NOMO-1 treated with dmso at 0.1 percent for 144 hours (cell line): ENCODE measurements at regions not wholly inside any gene's neighbourhood (a gene's known extent, or its start where the extent isn't known, plus 50 kb on each side); places are given as distances from the start of the nearest gene placed in this dataset.

Source experiments
- DNase-seq: peaks from one replicate; lab custom pipeline; 2025; ENCODE audit not compliant: unreplicated experiment; lab: John Stamatoyannopoulos, UW

DNA sequence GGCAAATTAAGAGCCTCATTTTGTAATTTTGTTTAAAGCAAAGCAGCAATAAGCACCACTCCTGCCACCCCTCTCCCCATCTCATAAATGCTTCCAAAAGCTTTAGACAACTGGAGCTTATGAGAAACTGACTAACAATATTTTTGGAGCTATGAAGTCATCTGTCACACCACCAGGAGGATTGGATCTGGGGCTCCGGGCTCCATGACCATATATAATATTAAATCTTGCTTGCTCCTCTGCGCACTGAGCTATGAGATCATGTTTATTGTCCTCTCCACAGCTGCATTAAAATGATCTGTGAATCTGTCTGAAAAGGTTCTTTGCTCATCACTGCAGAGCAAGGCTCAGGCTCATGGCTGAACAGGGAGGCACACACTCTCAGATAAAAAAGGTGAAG, 323.7 kb downstream of the ZNF621 start:
- no peak for DNase-seq

DNA sequence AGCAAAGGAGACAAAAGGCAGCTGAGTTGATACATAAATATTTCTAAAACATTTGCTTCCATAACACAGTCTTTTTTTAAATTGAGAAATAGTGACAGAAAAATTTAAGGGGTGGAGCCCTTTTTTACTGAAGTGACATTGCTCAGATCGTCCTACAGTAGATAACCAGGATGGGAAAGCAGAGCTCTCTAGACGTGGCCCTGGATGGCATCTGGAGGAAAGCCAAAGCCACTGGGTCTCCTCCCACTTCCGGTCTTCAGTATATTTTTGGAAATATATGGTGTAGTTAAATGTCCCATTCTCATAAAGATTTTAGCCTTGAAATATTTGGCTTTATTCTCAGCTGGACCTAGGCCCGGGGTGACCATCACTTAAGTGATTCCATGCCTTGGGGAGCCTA, 326.1 kb downstream of the ZNF621 start:
- DNase-seq = no peak

DNA sequence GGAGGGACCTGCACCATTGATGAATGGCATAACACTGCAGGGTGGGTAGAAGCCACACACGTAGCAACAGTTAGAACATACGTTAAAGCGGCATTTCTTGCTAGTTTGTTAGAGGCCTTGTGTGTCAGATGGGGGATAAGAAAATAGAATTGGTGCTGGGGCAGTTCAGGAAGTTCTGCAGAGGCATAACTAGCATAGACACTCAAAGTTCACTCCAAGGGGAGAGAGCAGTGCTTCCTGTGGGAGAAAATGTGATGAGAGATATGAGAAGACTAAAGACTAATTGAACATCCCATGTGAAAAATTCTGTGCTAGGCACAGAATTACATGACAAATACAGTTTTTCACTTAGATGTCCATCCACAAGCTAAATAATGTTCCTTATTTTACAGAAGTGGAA, 327.1 kb downstream of the ZNF621 start:
- DNase-seq = no peak

DNA sequence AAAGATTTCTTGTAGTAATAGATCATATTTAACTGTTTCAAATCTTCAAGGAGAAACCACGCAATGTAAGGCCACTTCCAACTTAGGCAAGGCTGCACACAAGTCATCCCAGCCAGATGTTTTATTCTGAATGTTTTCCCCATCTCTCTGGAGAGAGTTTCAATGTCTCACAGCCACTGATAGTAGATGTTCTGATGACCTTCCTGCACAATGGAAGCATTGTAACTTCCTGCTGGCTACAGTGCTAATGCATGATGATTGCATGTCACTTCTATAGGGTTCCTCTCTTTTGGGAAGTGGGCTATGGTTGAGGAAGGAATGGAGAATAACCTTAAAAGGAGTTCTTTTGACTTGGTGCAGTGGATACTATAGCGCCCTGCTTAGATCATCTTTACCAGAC, 328.0 kb downstream of the ZNF621 start:
- no peak for DNase-seq

DNA sequence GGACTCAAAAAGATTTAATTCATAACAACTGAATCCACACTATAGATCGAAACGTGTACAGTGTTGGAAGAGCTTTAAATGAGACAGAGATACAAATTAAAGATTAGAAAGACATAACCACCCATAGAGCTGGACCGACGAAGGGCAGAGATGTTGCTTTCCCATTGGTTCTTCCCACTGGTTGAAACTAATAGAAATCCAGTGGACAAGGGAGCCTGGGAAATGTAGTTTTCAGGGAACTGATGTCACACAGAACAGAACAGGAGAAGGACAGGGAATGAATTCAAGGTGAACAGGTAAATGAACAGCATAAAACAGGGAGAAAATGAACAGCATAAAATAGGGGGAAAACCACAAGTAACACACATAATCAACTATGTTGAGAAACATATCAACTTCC, 328.7 kb downstream of the ZNF621 start:
- DNase-seq = no peak

DNA sequence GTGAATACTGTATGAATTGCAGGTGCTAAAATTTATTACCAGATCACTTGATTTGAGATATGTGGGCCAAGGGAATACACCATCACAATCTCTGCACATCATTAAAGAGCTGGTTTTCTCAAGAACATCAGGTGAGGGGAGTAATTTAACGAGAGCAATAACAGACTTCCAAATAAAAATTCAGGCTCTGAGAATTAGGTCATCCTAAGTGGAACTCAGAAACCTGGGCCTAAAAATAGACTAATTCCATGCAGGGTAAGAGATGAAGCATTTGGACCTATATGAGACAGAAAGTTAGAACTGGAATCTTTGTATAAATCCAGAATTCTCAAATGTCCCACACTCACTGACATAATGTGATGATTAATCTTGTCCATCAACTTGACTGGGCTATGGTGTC, 331.1 kb downstream of the ZNF621 start:
- DNase-seq = no peak

DNA sequence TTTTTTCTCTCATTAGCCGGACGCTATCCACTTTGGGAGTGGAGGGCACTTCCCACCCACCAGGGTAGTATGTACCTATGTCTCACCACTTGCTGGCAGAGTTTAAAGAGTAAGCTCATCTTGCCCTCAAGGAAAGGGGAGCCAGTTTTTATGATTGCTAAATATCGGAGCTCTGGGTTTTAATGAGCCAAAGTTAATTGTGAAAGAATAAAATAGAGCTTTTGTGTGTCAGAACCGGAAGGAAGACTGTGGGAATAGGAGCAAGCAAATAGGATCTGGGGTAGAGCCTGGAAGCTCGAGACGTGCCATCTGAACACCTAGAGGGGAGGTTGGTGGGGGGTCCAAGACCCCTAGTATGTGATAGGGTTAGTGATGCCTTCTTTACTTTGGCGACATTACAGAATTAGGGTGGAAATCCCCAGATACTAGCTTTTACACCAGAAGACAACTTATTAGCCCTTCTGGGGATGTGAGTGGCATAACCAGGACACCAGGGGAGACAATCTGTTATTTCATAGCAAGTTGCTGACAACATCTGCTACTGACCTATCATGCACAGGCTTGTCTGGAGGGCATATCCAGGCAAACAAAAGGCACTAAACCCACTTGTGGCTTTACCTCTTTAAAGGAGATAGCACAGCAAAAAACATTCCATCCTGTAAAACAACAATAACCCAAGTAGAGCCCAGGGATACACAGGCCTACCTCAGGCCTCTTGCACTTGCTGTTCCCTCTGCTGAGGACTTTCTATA, 333.8 kb downstream of the ZNF621 start:
- no peak for DNase-seq

DNA sequence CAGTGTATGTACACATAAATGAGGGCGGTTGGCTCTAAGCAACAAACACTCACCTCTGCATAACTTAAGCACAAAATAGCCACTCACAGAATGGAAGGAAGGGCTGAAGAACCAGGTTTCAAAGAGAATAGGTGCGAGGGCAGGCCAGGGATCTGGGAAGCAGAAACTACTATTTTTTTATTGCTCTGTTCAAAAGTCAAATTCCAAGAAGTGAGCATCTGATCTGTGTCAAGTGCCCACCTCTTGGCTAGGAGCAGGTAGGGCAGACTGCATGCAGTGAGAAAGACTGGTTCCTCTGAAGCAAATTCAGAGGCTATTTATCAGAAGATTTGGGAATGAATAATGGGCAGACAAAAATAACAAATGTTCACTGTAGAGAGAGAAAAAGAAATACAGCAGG, 336.4 kb upstream of the CTNNB1 start:
- no peak for DNase-seq

DNA sequence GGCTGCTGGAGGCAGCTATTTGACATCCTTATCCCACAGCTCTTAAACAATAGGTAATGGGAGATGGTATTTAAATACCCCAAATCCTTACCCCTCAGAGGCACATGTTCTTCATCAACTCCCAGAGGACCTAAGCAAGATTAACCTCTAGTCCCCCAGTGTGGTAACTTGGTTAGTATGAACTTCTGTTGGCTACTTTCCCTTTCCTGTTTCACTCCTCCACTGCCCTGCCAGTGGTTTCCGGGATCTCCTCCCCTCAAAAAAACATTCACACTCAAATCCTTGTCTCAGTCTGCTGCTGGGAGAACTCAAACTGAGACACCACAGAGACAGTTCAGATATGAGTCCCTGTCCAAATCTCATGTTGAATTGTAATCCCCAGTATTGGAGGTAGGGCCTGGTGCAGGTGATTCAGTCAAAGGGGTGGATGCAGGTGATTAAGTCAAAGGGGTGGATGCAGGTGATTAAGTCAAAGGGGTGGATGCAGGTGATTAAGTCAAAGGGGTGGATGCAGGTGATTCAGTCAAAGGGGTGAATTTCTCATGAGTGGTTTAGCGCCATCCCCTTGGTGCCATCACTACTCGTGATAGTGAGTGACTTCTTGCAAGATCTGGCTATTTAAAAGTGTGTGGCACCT, 335.0 kb upstream of the CTNNB1 start:
- DNase-seq = no peak

DNA sequence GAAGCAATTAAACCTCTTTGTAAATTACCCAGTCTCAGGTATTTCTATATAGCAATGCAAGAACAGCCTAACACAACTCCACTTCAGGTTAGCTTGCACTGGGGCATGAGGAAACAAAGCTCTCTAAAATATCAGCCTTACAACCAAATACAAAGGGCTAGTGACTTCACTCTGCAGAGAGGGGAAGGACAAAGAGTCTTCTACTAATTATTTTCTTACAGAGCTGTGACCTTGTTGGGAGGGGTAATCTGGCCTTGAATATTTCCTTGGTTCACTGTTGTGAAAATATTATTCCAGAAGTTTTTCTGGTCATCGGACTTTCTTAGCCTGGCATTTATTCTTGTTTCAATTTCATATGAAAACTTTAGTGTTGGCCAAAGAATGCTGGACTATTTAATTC, 334.4 kb upstream of the CTNNB1 start:
- DNase-seq = no peak

DNA sequence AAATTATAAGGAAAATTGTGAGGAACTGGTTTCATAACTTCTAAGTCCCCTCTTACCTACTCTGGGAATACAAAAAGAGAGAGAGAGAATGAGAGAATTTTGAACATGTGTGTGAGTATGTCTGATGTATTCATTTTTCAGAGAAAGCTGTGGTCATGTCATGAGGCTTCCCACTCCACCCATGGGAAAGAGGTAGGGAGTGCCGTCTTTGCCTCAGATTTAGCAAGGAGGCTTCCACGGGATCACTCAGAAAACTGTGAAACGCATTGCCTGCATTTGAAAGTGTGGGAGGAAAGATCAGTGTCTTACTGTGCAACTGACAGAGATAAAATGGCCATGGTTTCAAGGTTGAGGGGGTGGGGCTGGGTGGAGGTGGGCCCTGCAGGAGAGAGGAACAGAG, 331.5 kb upstream of the CTNNB1 start:
- no peak for DNase-seq

DNA sequence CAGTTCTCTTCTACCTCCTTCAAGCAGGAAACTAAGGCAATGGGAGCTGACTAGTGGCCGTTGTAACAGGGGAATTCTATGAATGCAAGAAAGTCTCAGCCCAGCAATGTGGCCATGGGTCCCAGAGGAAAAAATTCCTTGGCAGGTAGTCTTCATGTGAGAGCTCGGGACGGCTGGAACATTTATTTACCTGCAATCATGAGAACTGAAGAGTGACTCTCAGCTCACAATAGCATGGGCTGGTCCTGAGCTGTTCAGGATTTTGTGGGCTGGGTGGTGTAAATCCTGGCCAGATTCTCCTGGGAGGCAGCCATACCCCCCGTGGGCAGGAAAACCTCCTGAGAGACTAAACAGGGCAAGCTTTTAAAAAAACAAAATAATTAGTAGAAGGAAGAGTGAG, 330.3 kb upstream of the CTNNB1 start:
- no peak for DNase-seq

DNA sequence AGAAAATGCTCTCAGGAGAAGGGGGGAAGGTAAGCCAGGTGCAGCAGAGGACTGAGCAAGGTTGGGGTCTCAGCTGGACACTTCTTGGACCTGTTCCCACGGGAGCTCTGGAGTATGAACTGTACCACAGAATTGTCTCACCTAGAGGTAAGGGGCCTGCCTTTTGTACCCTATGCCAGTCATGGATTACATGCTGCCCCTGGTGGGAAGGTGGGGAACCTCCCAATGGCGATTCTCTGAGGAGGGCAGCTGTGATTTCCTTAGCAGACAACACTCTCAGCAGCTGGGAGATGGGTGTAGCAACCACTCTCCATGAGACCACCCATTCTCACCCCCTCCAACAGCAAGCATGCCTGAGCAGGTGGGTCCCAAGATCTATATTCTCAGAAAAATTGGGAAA, 329.4 kb upstream of the CTNNB1 start:
- DNase-seq = no peak

DNA sequence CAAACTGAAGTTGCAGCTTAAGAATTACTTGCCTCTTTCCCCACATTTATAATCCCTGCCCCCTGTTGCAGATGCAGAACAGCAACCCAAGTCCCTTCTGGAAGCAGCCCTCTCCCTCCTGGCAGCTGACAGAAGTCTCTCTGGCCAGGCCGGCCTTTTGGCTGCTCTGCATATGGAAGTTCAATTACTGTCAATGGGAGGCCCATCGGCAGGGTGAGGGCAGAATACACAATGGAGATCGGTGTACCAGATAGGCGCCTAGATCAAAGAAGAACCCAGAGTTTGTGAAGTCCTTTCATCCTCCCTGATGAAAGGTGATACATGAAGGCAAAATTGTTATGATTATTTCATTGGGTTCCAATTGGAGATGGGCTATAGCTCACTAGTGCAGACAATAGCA, 327.9 kb upstream of the CTNNB1 start:
- no peak for DNase-seq

DNA sequence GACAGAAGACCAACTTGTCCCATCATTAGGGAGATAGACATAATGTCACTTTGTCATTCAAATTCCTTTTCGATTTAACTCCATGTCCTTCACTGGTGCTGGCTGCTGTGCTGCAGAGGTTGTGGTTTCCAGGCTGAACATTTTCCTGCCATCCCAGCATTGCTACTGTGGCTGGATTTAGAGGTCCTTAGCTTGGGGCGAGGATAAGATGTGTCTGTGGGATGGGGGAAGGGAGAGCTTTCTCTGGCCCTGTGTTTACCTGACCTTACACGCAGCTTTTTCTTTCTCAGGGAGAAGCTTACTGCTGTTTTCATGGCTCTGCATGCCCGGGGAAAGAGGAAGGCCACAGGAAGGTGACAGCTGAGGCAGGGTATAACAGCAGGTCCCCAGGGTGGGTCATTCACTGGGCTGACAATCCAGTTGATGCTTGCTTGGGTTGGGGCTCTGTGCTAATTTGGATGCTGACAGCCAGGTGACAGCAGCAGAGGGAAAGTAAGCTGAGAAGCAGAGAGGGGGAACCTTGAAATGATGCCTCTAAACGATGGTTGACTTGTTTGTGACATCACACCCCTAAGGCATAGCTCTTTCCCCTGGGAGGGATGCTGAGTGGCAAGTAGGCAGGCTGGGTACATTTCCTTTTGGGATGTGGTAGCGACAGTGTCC, 326.9 kb upstream of the CTNNB1 start:
- no peak for DNase-seq

DNA sequence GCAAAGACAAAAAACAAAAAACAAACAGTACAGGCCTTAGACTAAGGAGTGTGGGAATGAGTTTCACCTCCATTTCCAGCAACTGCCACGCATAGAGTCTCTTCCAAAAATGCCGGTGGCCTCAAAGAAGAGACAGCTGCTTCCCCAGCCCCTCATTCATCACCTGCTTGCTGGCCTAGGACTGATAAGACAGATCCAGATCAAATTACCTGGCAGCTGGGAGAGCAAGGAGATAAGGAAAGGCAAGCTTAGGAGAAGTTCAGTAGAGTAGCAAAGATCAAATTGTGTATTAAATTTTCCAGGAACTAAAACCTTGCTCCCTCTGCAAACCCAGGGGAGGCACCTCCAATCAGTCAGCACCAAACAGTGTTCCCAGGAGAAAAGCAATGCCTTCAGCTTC, 325.8 kb upstream of the CTNNB1 start:
- DNase-seq = no peak

DNA sequence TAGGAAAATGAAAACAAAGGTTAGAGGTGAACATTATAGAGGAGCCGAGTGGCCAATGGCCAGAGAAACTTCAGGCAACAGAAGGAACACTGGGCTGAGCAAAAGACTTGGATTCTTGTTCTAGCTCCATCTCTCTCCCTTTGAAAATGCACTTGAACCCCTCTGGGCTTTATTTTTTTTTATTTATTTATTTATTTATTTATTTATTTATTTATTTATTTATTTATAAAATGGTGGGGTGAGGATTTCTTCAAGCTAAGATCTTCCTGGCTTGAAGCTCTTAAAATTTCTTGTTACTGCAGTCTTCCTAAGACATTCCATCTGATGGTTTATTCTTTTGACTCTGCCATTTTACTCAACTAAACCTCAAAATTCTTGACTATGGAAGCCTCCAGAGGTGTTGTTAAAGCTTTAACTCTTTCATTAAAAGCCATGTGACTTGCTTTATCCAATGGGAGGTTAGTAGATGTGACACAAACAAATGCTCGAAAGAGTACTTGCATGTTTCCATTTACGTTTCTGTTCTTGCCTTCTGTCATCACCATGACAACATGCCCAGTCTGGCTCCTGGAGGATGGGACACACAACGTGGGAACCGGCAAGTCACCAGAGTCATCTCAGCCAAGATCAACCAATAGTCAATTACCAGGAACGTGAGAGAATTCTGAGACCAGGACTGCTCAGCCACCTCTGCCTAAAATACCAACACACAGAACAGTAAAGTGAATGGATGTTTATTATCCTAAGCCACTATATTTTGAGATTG, 325.2 kb upstream of the CTNNB1 start:
- no peak for DNase-seq

DNA sequence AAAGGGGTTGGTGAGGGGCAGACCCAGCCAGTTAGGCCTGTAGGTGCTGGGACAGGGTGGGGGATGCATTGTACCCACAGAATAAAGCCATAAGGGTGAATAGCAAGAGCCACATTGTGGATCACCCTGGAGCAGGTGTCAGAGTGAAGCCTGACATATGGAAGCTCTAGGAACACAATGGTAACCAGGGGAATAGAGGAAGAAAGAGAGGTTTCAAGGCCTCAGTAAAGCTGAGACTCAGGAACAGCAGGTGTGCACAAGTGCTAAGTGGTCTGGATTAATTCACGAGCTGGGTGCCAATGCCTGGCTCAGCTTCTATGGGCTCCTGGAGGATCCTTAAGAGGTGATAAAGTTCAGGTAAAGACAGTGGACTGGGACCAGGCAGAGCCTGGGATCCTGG, 323.7 kb upstream of the CTNNB1 start:
- no peak for DNase-seq

DNA sequence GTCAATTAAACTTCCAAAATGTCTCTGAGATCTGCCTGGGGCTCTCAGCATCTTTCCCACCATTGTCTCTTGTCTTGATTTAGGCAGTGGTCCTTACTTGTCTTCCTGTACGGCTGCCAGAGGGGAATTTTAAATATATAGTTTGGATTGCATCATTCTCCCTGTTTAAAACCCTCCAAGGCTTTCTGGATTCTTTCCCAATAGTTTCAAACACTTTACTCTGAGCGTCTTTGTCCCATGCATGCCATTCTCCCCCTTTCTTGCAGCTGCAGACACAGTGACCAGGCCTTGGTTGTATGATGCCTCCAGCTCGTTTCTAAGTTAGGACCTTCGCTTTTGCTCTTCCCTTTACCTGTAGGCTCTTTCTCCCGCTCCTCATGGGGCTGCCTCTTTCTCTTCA, 323.3 kb upstream of the CTNNB1 start:
- no peak for DNase-seq

DNA sequence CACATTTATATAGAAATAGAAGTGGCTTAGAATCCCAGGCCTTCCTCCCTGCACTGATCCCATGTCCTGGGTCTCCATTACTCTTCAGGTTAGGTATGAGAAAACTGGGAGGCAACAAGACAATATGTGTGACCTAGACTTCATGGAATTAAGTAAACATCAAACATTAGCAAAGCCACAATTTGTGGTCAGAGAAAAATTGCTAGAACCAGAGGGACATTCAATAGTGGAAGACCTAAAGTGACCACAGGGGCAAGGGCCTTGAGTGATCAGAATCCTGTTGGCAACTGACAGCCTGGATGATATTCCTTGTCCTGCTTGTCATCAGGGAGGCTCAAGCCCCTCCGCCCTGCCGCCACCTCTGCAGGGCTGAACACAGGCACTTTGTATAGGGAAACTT, 322.8 kb upstream of the CTNNB1 start:
- no peak for DNase-seq

DNA sequence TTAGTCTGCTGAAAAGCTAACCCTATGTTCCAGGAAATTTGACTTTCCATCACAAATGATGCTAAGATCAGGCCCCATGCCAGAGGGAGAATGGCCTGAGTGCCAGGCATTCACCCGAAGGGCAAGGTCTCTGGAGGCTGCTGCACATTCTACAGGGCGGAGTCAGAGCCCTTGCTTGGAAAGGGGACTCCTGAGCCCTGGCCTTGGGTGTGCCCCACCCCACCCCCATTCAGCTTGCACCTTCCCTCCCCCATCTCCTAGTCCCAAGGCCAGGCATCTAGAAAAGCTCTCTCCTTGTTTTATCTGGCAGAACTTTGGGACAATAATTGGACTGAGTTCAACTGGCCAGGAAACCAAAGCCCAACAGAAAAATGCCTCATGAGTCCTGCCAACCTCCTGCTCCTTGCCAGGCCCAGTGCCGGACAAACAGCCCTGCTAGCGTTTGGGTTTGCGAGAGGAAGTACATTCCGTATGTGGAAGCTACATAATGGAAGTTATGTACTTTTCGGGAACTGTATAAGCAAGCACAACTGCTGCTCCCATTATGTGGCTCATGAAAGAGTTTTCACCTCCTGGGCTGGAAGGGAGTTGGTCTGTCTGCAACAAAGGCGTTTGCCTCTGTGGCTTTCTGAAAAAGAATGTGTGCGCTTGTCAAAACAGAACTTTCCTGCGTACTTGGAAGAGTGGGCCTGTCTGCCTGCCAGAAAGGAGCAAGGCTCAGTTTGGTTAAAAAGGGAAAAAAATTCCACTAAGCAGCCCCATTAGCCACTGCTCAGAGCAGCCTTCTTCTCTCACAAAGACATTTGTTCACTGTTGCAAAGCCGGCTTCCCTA, 321.5 kb upstream of the CTNNB1 start:
- DNase-seq = no peak
